Endothelial cell (in vitro differentiated cells): ENCODE measurements at regions not wholly inside any gene's neighbourhood (a gene's known extent, or its start where the extent isn't known, plus 50 kb on each side); places are given as distances from the start of the nearest gene placed in this dataset.
"Not testable (repeated sequence)": the region's sequence is repeated elsewhere in the genome, so short reads cannot be mapped to it uniquely, and the experiment has no call there.

Source experiments
- DNase-seq: peaks from one replicate; pipeline ENCODE4 v3.0.0; 2021; ENCODE audit warnings: low spot score
- H3K27ac Mint-ChIP-seq: one replicate; pipeline ENCODE4 v1.8.0; 2021; ENCODE audit warnings: mixed read lengths, inconsistent platforms; ENCODE audit not compliant: unreplicated experiment
- H3K27me3 Mint-ChIP-seq: one replicate; pipeline ENCODE4 v1.8.0; 2021; ENCODE audit warnings: mild to moderate bottlenecking, moderate library complexity, mixed read lengths, inconsistent platforms; ENCODE audit not compliant: unreplicated experiment
- H3K36me3 Mint-ChIP-seq: one replicate; pipeline ENCODE4 v1.8.0; 2021; ENCODE audit warnings: mild to moderate bottlenecking, low read depth, mixed read lengths, inconsistent platforms; ENCODE audit not compliant: unreplicated experiment
- H3K4me1 Mint-ChIP-seq: one replicate; pipeline ENCODE4 v1.8.0; 2021; ENCODE audit warnings: mild to moderate bottlenecking, mixed read lengths, inconsistent platforms; ENCODE audit not compliant: unreplicated experiment
- H3K4me3 Mint-ChIP-seq: one replicate; pipeline ENCODE4 v1.8.0; 2021; ENCODE audit warnings: mild to moderate bottlenecking, mixed read lengths, inconsistent platforms; ENCODE audit not compliant: unreplicated experiment
- H3K9me3 Mint-ChIP-seq: one replicate; pipeline ENCODE4 v1.8.0; 2021; ENCODE audit warnings: mixed read lengths, inconsistent platforms; ENCODE audit not compliant: unreplicated experiment
- CTCF ChIP-seq: fragments of 200-600 bp; sonication (generic); IDR thresholded peaks from one replicate; pipeline ENCODE4 v1.5.0; 2021; ENCODE audit warnings: antibody characterized with exemption; ENCODE audit not compliant: unreplicated experiment

DNA sequence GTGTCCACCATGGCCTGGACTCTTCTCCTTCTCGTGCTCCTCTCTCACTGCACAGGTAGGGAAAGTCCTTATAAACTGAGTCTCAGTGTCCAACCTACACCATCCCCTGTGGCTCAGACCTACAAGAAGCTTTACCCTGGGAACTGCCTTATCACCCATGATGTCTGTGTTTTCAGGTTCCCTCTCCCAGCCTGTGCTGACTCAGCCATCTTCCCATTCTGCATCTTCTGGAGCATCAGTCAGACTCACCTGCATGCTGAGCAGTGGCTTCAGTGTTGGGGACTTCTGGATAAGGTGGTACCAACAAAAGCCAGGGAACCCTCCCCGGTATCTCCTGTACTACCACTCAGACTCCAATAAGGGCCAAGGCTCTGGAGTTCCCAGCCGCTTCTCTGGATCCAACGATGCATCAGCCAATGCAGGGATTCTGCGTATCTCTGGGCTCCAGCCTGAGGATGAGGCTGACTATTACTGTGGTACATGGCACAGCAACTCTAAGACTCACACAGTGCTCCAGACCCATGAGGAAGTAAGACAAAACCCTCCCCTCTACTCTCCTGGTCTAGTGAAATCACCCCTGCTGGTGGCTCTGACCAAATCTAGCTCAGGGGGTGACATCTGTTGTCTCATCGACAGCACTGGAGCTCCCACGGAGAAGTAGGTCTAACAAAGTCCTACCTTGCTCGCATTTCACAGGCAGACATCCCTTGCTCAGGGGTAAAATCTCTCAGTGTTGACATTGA is 74.3 kb downstream of the VPREB1 start:
- no peak overlapping the region for H3K27ac Mint-ChIP-seq
- peaks cover 35% of the 10 kb centered on the region for H3K36me3 Mint-ChIP-seq
- DNase-seq = no peak
- no peaks in the 10 kb centered on the region for H3K4me1 Mint-ChIP-seq
- no peak for TF ChIP-seq CTCF
- no peak overlapping the region for H3K4me3 Mint-ChIP-seq
- H3K27me3 Mint-ChIP-seq = no peaks in the 10 kb centered on the region
- H3K9me3 Mint-ChIP-seq = no peaks in the 10 kb centered on the region

GRCh38 chr22:22321743-22322611 is 77.4 kb downstream of the VPREB1 start:
- peak; percentile 82 for DNase-seq
- peak; percentile 79 for TF ChIP-seq CTCF
- not testable (repeated sequence) for H3K4me3 Mint-ChIP-seq, H3K27me3 Mint-ChIP-seq, H3K27ac Mint-ChIP-seq, H3K9me3 Mint-ChIP-seq, H3K4me1 Mint-ChIP-seq
- peaks cover 18% of the 10 kb centered on the region for H3K36me3 Mint-ChIP-seq

- Mint-ChIP-seq H3K36me3 (peaks cover 12% of the 10 kb centered on the region), H3K4me3 (no peak overlapping the region), H3K9me3 (no peaks in the 10 kb centered on the region), H3K27ac (no peak overlapping the region), H3K4me1 (no peaks in the 10 kb centered on the region), H3K27me3 (no peaks in the 10 kb centered on the region)
- no peak for DNase-seq
- no peak for TF ChIP-seq CTCF
These were observed 78.2 kb downstream of the VPREB1 start for GRCh38 chr22:22322792-22323191.

- Mint-ChIP-seq H3K4me1 (peaks cover 5% of the 10 kb centered on the region), H3K36me3 (no peaks in the 10 kb centered on the region), H3K27me3 (peaks cover 7% of the 10 kb centered on the region), H3K9me3 (no peaks in the 10 kb centered on the region), H3K27ac (no peak overlapping the region), H3K4me3 (no peak overlapping the region)
- no peak for TF ChIP-seq CTCF
- DNase-seq = no peak
These were observed 83.1 kb downstream of the VPREB1 start for GRCh38 chr22:22327723-22328122.

GRCh38 chr22:22329792-22330191 is 85.2 kb downstream of the VPREB1 start:
- Mint-ChIP-seq H3K9me3 (no peaks in the 10 kb centered on the region), H3K27ac (no peak overlapping the region)

DNA sequence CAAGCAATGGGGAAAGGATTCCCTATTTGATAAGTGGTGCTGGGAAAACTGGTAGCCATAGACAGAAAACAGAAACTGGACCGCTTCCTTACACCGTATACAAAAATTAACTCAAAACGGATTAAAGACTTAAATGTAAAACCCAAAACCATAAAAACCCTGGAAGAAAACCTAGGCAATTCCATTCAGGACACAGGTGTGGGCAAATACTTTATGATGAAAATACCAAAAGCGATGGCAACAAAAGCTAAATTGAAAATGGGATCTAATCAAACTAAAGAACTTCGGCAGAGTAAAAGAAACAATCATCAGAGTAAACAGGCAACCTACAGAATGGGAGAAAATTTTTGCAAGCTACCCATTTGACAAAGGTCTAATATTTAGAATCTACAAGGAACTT is 91.1 kb downstream of the VPREB1 start:
- not testable (repeated sequence) for H3K27ac Mint-ChIP-seq, DNase-seq, H3K9me3 Mint-ChIP-seq, H3K4me3 Mint-ChIP-seq, H3K4me1 Mint-ChIP-seq, H3K36me3 Mint-ChIP-seq
- peaks cover 11% of the 10 kb centered on the region for H3K27me3 Mint-ChIP-seq

More at GRCh38 chr22:22329792-22330191, 85.2 kb downstream of the VPREB1 start:
- no peak overlapping the region for H3K4me3 Mint-ChIP-seq
- no peaks in the 10 kb centered on the region for H3K36me3 Mint-ChIP-seq
- H3K27me3 Mint-ChIP-seq = peaks cover 12% of the 10 kb centered on the region
- DNase-seq = no peak
- no peak for TF ChIP-seq CTCF
- peaks cover 5% of the 10 kb centered on the region for H3K4me1 Mint-ChIP-seq

- not testable (repeated sequence) for H3K9me3 Mint-ChIP-seq, H3K36me3 Mint-ChIP-seq, H3K27ac Mint-ChIP-seq, H3K4me1 Mint-ChIP-seq, H3K4me3 Mint-ChIP-seq, DNase-seq
- peaks cover 11% of the 10 kb centered on the region for H3K27me3 Mint-ChIP-seq
These were observed 91.7 kb downstream of the VPREB1 start for GRCh38 chr22:22336333-22336732.
